Effector CD4-positive, alpha-beta T cell (primary cell): ENCODE measurements at regions not wholly inside any gene's neighbourhood (a gene's known extent, or its start where the extent isn't known, plus 50 kb on each side); places are given as distances from the start of the nearest gene placed in this dataset.

ENCODE experiments used
- DNase-seq: peaks from one replicate; pipeline ENCODE4 v3.0.0-alpha.2; 2020

- DNase-seq: no peak
These were observed 434.8 kb upstream of the PROK2 start for GRCh38 chr3:72219752-72220151.

DNA sequence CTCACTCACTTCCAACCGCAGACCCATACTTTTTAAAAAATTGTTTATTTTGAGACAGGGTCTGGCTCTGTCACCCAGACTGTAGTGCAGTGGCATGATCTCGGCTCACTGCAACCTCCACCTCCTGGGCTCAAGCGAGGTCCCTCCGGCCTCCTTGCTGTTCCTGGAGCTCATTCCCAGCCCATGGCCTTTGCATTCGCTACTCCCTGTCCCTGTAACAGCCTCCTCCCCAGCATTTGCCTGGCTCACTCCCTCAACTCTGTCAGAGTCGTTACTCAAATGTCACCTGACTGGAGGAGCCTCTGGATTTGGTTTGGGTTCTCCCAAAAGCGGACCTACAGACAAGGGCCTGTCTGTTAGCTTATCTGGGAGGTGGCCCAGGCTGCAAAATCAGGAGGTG, 432.6 kb upstream of the PROK2 start:
- DNase-seq: no peak

DNA sequence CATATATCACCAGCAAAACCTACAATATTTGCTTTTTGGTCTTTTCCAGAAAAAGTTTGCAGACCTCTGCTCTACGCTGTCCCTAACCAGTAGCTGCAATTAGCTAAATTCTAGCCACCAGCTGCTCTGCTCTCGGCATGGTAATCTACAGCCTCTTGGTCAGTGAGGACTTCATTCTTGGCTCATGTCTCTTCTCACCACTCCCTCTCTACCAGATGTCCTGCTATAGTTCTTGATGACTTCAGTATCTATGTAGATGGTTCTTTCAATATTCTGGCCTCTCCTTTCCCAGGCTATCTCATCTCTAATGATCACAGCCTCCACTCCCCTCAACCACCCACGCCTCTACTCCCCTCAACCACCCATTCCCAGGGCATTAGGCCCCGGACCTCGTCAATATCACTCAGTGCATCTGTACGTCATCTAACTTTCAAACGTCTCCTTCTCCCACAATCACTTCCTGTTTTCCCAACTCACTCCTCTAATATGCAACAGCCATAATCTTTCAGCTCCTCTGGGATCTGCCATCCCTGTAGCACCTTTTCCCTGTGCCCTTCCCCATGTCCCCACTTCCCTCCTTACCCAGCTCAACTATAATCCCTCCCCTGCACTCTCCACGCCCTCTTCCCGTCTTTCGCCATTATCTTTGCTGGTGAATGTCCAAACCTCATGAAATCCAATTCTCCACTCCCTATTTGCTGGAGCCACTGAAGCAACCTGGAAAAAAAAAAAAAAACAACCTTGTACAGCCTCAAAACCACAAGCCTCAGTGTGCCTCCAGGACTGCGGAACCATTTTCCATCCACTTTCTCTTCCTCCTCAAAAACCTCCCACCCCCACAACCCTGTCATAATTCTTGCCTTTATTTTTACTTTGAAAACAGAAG, 429.4 kb upstream of the PROK2 start:
- DNase-seq: no peak

GRCh38 chr3:72213296-72214065, 428.5 kb upstream of the PROK2 start:
- DNase-seq: no peak

- no peak for DNase-seq
These were observed 427.4 kb upstream of the PROK2 start for GRCh38 chr3:72212396-72212795.

GRCh38 chr3:72210261-72210660, 425.3 kb upstream of the PROK2 start:
- no peak for DNase-seq

GRCh38 chr3:72205297-72205826, 420.4 kb upstream of the PROK2 start:
- DNase-seq: no peak

GRCh38 chr3:72204452-72204851, 419.5 kb upstream of the PROK2 start:
- DNase-seq: no peak

GRCh38 chr3:72203613-72204349, 418.8 kb upstream of the PROK2 start:
- DNase-seq: no peak

DNA sequence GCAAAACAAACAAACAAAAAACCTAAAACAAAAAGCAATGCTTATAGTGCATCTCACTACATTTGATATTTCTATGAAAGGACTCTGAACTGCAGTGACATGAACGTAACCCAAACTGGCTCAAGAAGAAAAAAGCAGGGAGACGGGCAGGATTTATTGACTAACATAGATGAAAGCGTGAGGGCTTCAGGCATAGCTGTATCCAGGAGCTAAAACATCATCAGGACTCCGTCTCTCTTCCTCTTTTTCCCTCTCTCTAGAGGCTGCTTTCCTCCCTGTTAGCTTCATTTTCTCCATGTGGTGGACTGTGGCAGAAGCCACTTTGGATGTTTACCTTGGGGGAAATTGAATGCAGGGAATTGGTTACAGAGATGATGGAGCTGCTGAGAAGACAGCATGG, 418.2 kb upstream of the PROK2 start:
- DNase-seq: no peak

DNA sequence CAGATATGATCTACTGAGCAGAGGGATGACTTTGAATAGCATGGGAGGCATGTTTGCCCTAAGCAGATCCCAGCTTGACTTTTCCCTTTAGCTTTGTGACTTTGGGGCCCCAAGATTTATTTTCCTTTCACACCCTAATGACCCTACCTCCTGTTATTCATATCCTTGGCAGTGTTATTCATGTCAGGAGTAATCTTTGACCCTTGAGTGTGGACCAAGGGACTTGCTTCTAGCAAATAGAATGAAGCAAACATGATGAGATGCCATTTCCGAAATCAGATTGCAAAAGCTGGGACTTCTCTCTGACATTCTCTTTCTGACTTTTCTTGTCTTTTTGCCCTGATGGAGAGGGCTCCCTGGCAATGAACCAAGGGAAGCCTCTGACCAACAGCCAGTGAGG, 415.4 kb upstream of the PROK2 start:
- DNase-seq: no peak

DNA sequence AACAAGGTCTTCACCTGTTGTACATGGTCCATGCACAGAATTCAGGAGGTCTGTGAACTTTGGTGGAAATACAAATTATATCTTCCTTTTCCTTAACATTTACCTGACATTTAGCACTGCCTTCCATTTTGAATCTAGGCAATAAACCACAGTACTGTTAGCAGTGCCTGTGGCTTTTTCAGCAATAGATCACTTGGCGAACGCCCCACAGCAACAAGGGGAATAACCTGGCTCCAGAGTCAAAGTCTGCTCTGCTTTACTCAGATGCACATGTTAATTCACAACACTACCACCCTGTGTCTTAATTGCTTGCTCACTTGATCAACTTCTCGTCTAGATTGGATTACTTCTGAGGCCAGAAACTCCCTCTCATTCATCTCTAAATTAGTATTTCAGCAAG, 414.6 kb upstream of the PROK2 start:
- DNase-seq: no peak

- no peak for DNase-seq
These were observed 411.5 kb upstream of the PROK2 start for GRCh38 chr3:72196377-72196929.

DNA sequence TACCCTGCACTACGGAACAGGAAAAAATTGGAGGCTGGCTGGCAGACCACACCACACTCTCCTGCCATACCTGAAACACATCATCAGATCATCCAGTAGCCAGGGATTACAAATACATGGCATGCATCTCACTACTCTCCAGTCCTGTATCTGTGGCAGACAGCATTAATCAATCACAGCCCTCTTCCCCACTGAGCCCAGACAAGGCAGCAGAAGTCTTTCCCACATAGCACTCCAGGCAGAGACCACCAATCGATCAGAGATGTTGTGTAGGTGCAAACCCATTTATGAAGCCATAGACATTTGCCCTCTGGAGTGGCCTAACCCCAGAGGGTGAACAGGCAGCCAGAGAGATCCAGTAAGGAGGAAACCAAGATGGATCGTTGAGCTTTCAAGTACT, 410.9 kb upstream of the PROK2 start:
- DNase-seq: no peak

DNA sequence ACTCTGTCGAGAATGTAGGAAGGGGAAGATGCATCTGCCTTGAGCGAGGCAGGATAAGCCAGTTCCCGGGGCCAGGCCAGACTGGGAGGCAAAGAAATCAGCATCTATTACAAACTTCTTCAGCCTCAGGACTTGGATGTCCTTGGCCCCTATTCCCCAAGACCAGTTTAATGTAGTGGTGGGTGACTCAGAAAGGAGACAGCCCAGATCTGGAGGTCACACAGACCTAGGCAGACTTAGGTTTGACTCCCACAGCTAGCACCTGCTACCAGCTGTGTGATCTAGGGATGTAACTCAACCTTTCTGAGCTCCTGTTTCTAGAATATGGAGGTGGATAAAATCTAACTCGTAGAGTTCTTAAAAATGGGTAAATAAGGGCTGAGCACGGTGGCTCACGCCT, 409.5 kb upstream of the PROK2 start:
- DNase-seq: no peak

GRCh38 chr3:72193771-72194430, 409.0 kb upstream of the PROK2 start:
- DNase-seq: no peak

DNA sequence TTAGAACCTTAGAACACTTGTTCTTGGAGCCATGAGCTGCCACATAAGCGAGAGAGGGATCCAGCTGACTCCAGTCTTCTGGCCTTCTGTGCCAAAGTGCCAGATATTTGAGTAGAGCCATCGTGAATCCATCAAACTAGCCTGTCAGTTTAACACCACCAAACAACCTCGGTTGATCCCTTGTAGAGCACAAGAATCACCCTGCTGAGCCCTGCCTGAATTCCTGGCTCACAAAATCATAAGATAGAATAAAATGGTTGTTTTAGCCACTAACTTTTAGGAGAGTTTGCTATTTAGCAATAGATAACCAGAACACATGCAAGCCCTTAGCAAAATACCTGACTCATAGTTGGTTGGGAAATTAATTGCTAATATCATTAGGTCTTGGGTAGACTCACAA, 407.6 kb upstream of the PROK2 start:
- DNase-seq: no peak

DNA sequence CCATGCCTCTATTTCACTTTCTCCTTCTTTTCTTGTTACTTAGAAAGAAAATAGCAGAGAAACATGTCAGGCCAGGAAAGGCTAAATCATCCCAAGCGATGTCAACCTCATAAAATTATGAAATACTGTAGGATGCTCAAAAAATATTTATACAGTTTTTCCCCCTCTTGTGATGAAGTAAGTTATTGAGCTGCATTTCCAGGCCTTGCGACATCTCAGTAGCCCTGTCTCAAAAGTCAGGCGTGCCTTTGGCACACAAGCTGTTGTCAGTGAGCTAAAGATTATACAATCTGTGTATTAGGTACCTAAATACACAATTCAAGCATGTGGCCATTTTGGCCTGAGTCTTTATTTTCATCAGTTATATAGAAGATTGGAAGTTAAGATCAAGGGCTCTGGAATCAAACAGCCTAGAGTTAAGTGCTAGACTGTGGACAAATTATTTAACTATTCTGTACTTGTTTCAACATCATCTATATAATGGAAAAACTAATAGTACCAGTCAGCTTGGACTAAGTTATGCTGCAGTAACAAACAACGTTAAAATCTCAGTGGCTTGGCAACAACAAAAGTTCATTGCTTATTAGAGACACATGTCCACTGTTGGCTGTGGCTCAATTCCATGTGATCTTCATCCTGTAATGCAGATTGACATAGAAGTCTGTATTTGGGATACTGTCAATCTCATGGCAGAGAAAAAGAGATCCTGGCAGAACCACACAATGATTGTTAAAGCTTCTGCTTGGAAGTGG, 406.4 kb upstream of the PROK2 start:
- no peak for DNase-seq

- no peak for DNase-seq
These were observed 405.1 kb upstream of the PROK2 start for GRCh38 chr3:72190050-72190449.

DNA sequence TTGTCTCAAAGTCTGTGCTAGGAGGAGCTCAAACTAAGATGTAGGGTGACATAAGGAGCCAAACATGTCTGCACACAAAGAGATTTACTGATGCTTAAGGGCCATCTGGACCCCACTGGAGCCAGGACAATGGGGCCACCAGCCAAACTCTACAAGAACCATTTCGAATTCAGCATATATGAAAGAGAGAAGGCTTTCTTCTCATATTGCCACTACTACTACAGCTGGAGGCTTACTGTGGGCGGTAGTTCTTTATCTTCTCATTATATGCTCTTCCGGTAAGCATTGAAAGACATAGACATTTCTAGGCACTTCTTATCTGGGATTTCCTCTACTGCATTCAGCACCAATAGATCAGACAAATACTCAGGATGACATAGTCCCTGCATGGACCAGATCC, 404.4 kb upstream of the PROK2 start:
- DNase-seq: no peak

- no peak for DNase-seq
These were observed 403.6 kb upstream of the PROK2 start for GRCh38 chr3:72188536-72188935.

DNA sequence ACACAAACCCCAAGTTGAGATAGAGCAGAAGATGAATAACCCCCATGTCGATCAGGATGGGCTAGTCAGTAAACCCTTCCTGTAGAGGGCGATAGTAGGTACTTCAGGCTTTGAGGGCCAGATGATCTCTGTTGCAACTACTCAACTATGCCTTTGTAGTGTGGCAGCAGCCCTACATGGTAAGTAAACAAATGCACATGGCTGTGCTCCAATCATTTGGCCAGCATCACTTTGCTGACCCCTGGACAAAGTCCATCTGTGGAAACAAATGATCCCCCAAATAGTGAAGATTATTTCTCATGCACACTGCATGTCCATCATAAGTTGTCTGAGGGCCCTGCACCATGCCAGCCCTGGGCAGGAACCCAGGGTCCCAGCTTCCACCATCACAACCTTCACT, 402.2 kb upstream of the PROK2 start:
- no peak for DNase-seq
